ENCODE measurements at regions not wholly inside any gene's neighbourhood (a gene's known extent, or its start where the extent isn't known, plus 50 kb on each side); places are given as distances from the start of the nearest gene placed in this dataset.

DNA sequence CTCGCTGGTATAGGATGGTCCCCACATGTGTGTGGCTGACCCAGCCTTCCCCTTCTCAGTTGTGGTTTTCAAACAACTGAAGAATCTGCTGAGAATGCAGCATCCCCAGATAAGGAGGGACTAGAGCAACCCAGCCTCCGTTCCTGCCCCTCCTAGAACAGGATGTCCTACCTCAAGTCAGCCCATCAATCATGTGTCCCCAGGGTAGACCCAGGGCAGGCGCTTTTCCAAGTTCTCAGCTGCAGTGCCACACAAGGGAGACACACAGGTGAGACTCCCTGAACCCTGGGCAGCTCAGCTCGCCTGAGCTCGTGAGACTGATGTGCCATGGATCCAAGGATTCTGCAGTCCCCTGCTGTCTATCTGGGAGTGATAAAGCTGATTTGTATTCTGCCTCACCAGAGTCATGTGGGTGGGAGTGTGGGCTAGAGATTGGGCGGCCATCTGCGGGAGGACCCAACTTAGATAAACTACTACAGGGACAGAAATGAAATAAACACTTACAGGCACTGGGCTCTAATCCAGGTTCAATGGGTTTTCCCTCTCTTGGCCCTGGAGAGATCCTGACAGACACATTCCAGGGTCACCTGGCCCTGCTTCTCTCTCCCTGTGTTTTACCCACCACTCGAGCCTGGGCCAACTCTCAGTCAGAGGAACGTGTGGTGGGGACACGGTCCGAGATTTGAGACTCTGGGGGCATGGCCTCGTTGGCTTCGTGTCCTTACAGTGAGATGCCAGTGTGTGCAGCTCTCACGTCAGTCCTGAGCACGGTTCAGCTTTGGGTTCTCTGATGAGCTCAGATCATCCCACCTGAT, 303.5 kb upstream of the SFSWAP start:
- no peak for TF ChIP-seq POLR2A (IDR thresholded peaks at IDR 0.05)
- TF ChIP-seq, protein P1, sequence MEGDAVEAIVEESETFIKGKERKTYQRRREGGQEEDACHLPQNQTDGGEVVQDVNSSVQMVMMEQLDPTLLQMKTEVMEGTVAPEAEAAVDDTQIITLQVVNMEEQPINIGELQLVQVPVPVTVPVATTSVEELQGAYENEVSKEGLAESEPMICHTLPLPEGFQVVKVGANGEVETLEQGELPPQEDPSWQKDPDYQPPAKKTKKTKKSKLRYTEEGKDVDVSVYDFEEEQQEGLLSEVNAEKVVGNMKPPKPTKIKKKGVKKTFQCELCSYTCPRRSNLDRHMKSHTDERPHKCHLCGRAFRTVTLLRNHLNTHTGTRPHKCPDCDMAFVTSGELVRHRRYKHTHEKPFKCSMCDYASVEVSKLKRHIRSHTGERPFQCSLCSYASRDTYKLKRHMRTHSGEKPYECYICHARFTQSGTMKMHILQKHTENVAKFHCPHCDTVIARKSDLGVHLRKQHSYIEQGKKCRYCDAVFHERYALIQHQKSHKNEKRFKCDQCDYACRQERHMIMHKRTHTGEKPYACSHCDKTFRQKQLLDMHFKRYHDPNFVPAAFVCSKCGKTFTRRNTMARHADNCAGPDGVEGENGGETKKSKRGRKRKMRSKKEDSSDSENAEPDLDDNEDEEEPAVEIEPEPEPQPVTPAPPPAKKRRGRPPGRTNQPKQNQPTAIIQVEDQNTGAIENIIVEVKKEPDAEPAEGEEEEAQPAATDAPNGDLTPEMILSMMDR (IDR thresholded peaks at IDR 0.05) = no peak
